Hepatocyte (in vitro differentiated cells): ENCODE measurements at regions not wholly inside any gene's neighbourhood (a gene's known extent, or its start where the extent isn't known, plus 50 kb on each side); places are given as distances from the start of the nearest gene placed in this dataset.

Source experiments
- CTCF ChIP-seq: fragments of 200-600 bp; sonication (generic); IDR thresholded peaks from 2 replicates; pipeline ENCODE4 v1.5.1; 2016; ENCODE audit warnings: antibody characterized with exemption, mild to moderate bottlenecking; ENCODE audit not compliant: poor library complexity
- EZH2 ChIP-seq: fragments of 200-600 bp; sonication (generic); IDR thresholded peaks from 2 replicates; pipeline ENCODE4 v1.6.1; 2016; ENCODE audit warnings: antibody characterized with exemption, mild to moderate bottlenecking, borderline replicate concordance
- EZH2phosphoT487 ChIP-seq: fragments of 200-600 bp; sonication (generic); IDR thresholded peaks from one replicate; pipeline ENCODE4 v1.6.1; 2018; ENCODE audit warnings: antibody characterized with exemption, mild to moderate bottlenecking, low read depth, moderate library complexity; ENCODE audit not compliant: unreplicated experiment, severe bottlenecking

GRCh38 chr10:43822631-43823580 lies 174.2 kb upstream of the ZNF32 start:
- TF ChIP-seq CTCF (no peak), EZH2 (no peak), EZH2phosphoT487 (no peak)
